Loucy (cell line): ENCODE measurements at regions not wholly inside any gene's neighbourhood (a gene's known extent, or its start where the extent isn't known, plus 50 kb on each side); places are given as distances from the start of the nearest gene placed in this dataset.

Experiments
- EZH2phosphoT487 ChIP-seq: fragments of 200-600 bp; IDR thresholded peaks from 2 replicates; pipeline ENCODE4 v1.6.1; 2018; ENCODE audit warnings: antibody characterized with exemption, mild to moderate bottlenecking, moderate library complexity, borderline replicate concordance
- TF ChIP-seq, protein P1 (sequence below): fragments of 200-600 bp; sonication (generic); conservative IDR thresholded peaks from 2 replicates; pipeline ENCODE4 v1.5.1; 2014; ENCODE audit warnings: mild to moderate bottlenecking, antibody characterized with exemption, low read length

DNA sequence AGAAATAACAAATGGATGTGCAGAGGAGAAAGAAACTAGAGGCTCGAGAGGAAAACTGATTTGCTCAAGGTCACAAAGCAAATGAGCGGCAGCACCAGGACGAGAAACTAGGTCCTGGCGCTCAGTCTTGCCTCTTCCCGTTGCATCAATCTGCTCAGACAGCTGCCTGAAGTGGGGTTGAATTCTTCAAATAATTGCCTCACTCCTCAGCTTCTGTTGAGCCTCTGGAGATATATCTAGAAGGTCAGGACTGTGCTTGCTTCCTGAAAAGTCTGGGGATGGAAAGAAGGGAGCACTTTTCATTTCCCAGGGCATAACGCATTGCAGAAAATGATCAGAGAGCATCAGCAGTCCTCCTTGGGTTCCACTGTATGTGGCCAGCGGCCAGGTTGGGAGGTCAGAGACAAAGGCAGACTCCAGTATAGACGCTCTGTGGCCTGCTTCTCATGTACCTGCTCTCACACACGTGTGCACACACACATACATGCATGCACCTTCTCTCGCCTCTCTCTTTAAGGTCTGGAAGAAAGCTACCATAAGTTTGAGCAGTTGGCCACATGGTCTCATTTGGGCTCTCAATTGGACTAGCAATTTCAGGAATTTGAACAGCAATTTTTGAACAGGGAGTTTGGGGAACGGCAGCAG is 83.7 kb upstream of the DUSP5 start:
- TF ChIP-seq, protein P1, sequence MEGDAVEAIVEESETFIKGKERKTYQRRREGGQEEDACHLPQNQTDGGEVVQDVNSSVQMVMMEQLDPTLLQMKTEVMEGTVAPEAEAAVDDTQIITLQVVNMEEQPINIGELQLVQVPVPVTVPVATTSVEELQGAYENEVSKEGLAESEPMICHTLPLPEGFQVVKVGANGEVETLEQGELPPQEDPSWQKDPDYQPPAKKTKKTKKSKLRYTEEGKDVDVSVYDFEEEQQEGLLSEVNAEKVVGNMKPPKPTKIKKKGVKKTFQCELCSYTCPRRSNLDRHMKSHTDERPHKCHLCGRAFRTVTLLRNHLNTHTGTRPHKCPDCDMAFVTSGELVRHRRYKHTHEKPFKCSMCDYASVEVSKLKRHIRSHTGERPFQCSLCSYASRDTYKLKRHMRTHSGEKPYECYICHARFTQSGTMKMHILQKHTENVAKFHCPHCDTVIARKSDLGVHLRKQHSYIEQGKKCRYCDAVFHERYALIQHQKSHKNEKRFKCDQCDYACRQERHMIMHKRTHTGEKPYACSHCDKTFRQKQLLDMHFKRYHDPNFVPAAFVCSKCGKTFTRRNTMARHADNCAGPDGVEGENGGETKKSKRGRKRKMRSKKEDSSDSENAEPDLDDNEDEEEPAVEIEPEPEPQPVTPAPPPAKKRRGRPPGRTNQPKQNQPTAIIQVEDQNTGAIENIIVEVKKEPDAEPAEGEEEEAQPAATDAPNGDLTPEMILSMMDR: no peak
- TF ChIP-seq EZH2phosphoT487: no peak
